Keratinocyte (primary cell): ENCODE measurements at regions not wholly inside any gene's neighbourhood (a gene's known extent, or its start where the extent isn't known, plus 50 kb on each side); places are given as distances from the start of the nearest gene placed in this dataset.

Experiments
- EZH2 ChIP-seq: IDR thresholded peaks from one replicate; pipeline ENCODE4 v1.6.1; 2012; ENCODE audit warnings: inconsistent platforms, mild to moderate bottlenecking, low read length, moderate library complexity
- TF ChIP-seq, protein P1 (sequence below), 3 experiments: IDR thresholded peaks in 1 of 3; conservative IDR thresholded peaks in 1 of 3; optimal IDR thresholded peaks in 1 of 3; 2 replicates in 2 of 3; 3 replicates in 1 of 3; pipeline versions ENCODE3 to v1.5.1; 2011; ENCODE audit warnings: low read length in 3 of 3, mild to moderate bottlenecking in 3 of 3, moderate library complexity in 2 of 3, control low read depth in 1 of 3, inconsistent platforms in 1 of 3; ENCODE audit not compliant: insufficient read depth in 2 of 3; ENCODE audit errors: extremely low read depth in 1 of 3

DNA sequence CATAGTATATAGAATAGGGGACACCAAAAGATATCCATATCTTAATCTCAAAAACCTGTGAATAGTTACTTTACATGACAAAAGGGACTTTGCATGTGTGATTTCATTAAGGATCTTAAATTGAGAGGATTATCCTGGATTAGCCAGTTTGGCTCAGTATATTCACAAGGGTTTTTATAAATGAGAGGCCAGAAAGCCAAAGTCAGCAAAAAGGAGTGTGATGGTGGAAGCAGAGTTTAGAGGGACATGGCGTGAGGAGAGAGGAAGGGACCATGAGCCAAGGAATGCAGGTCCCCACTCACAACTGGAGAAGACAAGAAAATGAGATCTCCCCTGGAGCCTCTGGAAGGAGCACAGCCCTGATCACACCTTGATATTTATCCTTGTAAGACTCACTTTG lies 648.5 kb upstream of the LCORL start:
- TF ChIP-seq, protein P1, sequence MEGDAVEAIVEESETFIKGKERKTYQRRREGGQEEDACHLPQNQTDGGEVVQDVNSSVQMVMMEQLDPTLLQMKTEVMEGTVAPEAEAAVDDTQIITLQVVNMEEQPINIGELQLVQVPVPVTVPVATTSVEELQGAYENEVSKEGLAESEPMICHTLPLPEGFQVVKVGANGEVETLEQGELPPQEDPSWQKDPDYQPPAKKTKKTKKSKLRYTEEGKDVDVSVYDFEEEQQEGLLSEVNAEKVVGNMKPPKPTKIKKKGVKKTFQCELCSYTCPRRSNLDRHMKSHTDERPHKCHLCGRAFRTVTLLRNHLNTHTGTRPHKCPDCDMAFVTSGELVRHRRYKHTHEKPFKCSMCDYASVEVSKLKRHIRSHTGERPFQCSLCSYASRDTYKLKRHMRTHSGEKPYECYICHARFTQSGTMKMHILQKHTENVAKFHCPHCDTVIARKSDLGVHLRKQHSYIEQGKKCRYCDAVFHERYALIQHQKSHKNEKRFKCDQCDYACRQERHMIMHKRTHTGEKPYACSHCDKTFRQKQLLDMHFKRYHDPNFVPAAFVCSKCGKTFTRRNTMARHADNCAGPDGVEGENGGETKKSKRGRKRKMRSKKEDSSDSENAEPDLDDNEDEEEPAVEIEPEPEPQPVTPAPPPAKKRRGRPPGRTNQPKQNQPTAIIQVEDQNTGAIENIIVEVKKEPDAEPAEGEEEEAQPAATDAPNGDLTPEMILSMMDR (optimal IDR thresholded peaks at IDR 0.05 in 1 of 3, IDR thresholded peaks at IDR 0.05 in 1 of 3, conservative IDR thresholded peaks at IDR 0.05 in 1 of 3; ENCODE audit: extremely low read depth in 1 of 3, insufficient read depth in 2 of 3, low read length in 3 of 3), result no peak
- no peak for TF ChIP-seq EZH2
